GM23338 (cell line): ENCODE measurements at regions not wholly inside any gene's neighbourhood (a gene's known extent, or its start where the extent isn't known, plus 50 kb on each side); places are given as distances from the start of the nearest gene placed in this dataset.
A peak's percentile ranks its signal among the peaks of the same experiment; 100 is the strongest.

Experiments
- ATAC-seq: fragments of 200-7000 bp; cut with Tn5 transposase; 3 replicates; pipeline ENCODE4 v1.9.1; 2020
- DNase-seq: peaks from one replicate; pipeline ENCODE4 v3.0.0-alpha.2; 2015; ENCODE audit warnings: low spot score
- H2AFZ ChIP-seq: fragments of 200-600 bp; sonication (generic); 2 replicates; pipeline ENCODE4 v1.8.0; 2016; ENCODE audit warnings: antibody characterized with exemption, mild to moderate bottlenecking, moderate library complexity
- H3F3A ChIP-seq: fragments of 200-600 bp; sonication (generic); replicated peaks from 2 replicates; pipeline ENCODE4 v1.8.0; 2017; ENCODE audit warnings: antibody characterized with exemption, mixed run types, low read depth
- H3K27ac ChIP-seq: fragments of 200-600 bp; sonication (generic); 2 replicates; pipeline ENCODE4 v1.6.1; 2016; ENCODE audit warnings: low read depth
- H3K27me3 ChIP-seq: fragments of 200-600 bp; sonication (generic); 2 replicates; pipeline ENCODE4 v1.8.0; 2016; ENCODE audit warnings: mild to moderate bottlenecking, mixed run types, moderate library complexity; ENCODE audit not compliant: insufficient read depth
- H3K36me3 ChIP-seq: fragments of 200-600 bp; sonication (generic); 2 replicates; pipeline ENCODE4 v1.8.0; 2016; ENCODE audit warnings: mild to moderate bottlenecking; ENCODE audit not compliant: insufficient read depth
- H3K4me1 ChIP-seq: fragments of 200-600 bp; sonication (generic); 2 replicates; pipeline ENCODE4 v1.8.0; 2016; ENCODE audit warnings: mild to moderate bottlenecking, moderate library complexity; ENCODE audit not compliant: insufficient read depth
- H3K4me2 ChIP-seq: fragments of 200-600 bp; sonication (generic); 2 replicates; pipeline ENCODE4 v1.7.1; 2017; ENCODE audit warnings: mixed run types
- H3K4me3 ChIP-seq: fragments of 200-600 bp; sonication (generic); 2 replicates; pipeline ENCODE4 v1.6.1; 2016; ENCODE audit warnings: mixed run types
- H3K79me2 ChIP-seq: fragments of 200-600 bp; sonication (generic); replicated peaks from 2 replicates; pipeline ENCODE4 v1.8.0; 2017; ENCODE audit warnings: mild to moderate bottlenecking; ENCODE audit not compliant: insufficient read depth
- H3K9me2 ChIP-seq: fragments of 200-600 bp; sonication (generic); 2 replicates; pipeline ENCODE4 v1.8.0; 2017; ENCODE audit not compliant: insufficient read depth
- H4K20me1 ChIP-seq: fragments of 200-600 bp; sonication (generic); replicated peaks from 2 replicates; pipeline ENCODE4 v1.8.0; 2017; ENCODE audit warnings: mild to moderate bottlenecking; ENCODE audit not compliant: insufficient read depth
- H3K27ac Mint-ChIP-seq: 2 replicates; pipeline ENCODE4 v1.8.0; 2020; ENCODE audit warnings: inconsistent platforms, mild to moderate bottlenecking, moderate library complexity, mixed read lengths
- H3K27me3 Mint-ChIP-seq: 3 replicates; pipeline ENCODE4 v1.8.0; 2022; ENCODE audit warnings: low read depth, mild to moderate bottlenecking, moderate library complexity, mixed read lengths, inconsistent platforms; ENCODE audit not compliant: insufficient read depth, poor library complexity
- H3K36me3 Mint-ChIP-seq: 3 replicates; pipeline ENCODE4 v1.8.0; 2021; ENCODE audit warnings: low read depth, mild to moderate bottlenecking, inconsistent platforms, moderate library complexity, mixed read lengths
- H3K4me1 Mint-ChIP-seq: 3 replicates; pipeline ENCODE4 v1.8.0; 2020; ENCODE audit warnings: mild to moderate bottlenecking, inconsistent platforms, mixed read lengths
- H3K4me3 Mint-ChIP-seq: 3 replicates; pipeline ENCODE4 v1.8.0; 2021; ENCODE audit warnings: moderate library complexity, mild to moderate bottlenecking, inconsistent platforms, mixed read lengths
- H3K9me3 Mint-ChIP-seq: 3 replicates; pipeline ENCODE4 v1.8.0; 2020; ENCODE audit warnings: moderate library complexity, mild to moderate bottlenecking, inconsistent platforms, mixed read lengths
- EZH2phosphoT487 ChIP-seq: fragments of 200-600 bp; sonication (generic); IDR thresholded peaks from one replicate; pipeline ENCODE4 v1.8.1; 2018; ENCODE audit warnings: antibody characterized with exemption; ENCODE audit not compliant: unreplicated experiment
- JUNB ChIP-seq: IDR thresholded peaks from one replicate; pipeline ENCODE4 v1.6.1; 2016; ENCODE audit warnings: antibody characterized with exemption; ENCODE audit not compliant: unreplicated experiment
- POLR2AphosphoS5 ChIP-seq: IDR thresholded peaks from 2 replicates; pipeline ENCODE4 v1.6.1; 2016; ENCODE audit warnings: antibody characterized with exemption, low read depth
- STAT1 ChIP-seq: IDR thresholded peaks from one replicate; pipeline ENCODE4 v1.6.1; 2016; ENCODE audit warnings: antibody characterized with exemption; ENCODE audit not compliant: unreplicated experiment
- TF ChIP-seq, protein P1 (sequence below), 2 experiments: fragments of 200-600 bp in 1 of 2; sonication (generic) in 1 of 2; conservative IDR thresholded peaks; 2 replicates each; pipeline versions ENCODE4 v1.5.1 to v1.6.1; 2016 to 2017; ENCODE audit warnings: antibody characterized with exemption in 2 of 2, low read depth in 2 of 2, mild to moderate bottlenecking in 2 of 2, moderate library complexity in 1 of 2
- TF ChIP-seq, protein P2 (sequence below): IDR thresholded peaks from one replicate; pipeline ENCODE4 v1.6.1; 2018; ENCODE audit warnings: antibody characterized with exemption; ENCODE audit not compliant: unreplicated experiment

DNA sequence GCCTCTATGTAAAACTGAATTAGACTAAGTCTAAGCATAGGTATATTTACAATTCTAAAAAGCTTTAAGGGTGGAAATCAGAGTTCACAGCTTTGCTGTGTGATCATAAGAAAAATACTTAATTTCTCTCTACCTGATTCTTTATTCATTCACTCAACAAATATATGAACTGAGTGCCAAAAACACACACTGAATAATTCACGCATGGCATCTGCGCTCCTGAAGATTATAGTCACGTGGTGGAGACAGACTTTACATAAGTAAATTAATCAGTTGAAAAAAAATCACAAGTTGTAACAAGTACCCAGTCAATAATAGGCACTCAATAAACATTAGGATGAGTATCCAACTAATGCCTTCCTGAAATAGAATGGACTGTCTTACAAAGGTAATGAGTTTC, 351.6 kb downstream of the METTL4 start (continued):
- TF ChIP-seq, protein P1, sequence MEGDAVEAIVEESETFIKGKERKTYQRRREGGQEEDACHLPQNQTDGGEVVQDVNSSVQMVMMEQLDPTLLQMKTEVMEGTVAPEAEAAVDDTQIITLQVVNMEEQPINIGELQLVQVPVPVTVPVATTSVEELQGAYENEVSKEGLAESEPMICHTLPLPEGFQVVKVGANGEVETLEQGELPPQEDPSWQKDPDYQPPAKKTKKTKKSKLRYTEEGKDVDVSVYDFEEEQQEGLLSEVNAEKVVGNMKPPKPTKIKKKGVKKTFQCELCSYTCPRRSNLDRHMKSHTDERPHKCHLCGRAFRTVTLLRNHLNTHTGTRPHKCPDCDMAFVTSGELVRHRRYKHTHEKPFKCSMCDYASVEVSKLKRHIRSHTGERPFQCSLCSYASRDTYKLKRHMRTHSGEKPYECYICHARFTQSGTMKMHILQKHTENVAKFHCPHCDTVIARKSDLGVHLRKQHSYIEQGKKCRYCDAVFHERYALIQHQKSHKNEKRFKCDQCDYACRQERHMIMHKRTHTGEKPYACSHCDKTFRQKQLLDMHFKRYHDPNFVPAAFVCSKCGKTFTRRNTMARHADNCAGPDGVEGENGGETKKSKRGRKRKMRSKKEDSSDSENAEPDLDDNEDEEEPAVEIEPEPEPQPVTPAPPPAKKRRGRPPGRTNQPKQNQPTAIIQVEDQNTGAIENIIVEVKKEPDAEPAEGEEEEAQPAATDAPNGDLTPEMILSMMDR (conservative IDR thresholded peaks at IDR 0.05; ENCODE audit: low read depth in 2 of 2) = no peak

DNA sequence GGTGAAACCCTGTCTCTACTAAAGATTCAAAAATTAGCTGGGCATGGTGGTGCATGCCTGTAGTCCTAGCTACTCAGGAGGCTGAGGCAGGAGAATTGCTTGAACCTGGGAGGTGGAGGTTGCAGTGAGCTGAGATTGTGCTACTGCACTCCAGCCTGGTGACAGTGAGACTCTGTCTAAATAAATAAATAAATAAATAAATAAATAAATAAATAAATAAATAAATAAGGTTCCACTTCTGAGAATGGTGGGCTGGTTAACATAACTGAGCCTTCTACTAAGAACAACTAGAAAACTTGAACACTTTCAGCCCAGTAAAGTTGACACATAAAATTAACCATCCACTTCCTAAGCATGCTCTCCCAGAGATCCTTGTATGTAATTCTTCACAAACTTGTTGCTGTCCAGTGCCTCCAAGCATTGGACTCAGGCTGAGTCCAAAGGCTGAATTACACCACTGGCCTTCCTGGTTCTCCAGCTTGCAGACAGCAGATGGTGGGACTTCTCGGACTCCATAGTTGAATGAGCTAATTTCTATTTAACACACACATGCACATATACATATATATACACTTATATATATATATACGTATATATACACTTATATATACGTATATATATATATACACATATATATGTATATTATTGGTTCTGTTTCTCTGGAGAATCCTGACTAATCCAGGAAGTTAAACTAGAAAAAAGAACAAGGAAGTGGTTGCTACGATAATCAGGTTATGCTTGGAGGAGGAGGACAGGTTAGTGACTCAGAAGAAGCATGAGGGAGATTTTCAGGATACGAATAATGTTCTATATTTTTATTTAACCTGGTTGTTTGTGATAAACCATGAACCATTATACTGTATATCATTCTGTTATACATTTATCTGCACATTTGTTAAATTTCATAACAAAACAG, 348.8 kb downstream of the METTL4 start:
- H3K4me1 Mint-ChIP-seq = peaks cover 2% of the 10 kb centered on the region; the same call in 2 of the 3 replicates

DNA sequence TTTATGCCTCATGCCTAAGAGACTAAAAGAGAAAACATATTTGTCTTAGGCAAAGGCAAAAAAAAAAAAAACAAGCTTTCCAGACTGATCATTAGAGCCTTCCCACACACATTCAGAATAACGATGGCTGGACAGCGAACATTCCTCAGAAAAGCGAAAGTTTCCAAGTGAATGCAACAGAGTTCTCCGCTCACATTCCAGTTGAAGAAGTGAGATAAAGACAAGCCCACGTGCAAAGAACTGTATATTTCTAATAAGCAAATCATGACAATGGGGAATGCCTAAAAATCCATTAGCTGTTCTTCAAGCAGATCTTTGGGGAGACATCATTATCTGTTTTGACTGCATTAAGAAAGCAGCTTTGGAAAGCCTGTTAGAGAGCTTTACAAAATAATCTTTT, 347.9 kb downstream of the METTL4 start:
- ATAC-seq = no peak
- H3K9me3 Mint-ChIP-seq = no peaks in the 10 kb centered on the region
- peak; percentile 9 for DNase-seq
- no peaks in the 10 kb centered on the region for H3F3A ChIP-seq
- H3K79me2 ChIP-seq = no peaks in the 10 kb centered on the region
- H3K27me3 ChIP-seq = no peaks in the 10 kb centered on the region
- no peak overlapping the region; the same call in 1 of the 2 replicates for H2AFZ ChIP-seq
- H3K4me3 ChIP-seq = no peak overlapping the region
- H3K4me3 Mint-ChIP-seq = no peak overlapping the region
- no peak overlapping the region for H3K27ac ChIP-seq
- no peaks in the 10 kb centered on the region for H3K36me3 ChIP-seq
- H3K27me3 Mint-ChIP-seq = no peaks in the 10 kb centered on the region
- no peaks in the 10 kb centered on the region for H3K9me2 ChIP-seq
- no peak overlapping the region for H3K4me2 ChIP-seq
- H3K27ac Mint-ChIP-seq = no peak overlapping the region
- TF ChIP-seq, protein P2, sequence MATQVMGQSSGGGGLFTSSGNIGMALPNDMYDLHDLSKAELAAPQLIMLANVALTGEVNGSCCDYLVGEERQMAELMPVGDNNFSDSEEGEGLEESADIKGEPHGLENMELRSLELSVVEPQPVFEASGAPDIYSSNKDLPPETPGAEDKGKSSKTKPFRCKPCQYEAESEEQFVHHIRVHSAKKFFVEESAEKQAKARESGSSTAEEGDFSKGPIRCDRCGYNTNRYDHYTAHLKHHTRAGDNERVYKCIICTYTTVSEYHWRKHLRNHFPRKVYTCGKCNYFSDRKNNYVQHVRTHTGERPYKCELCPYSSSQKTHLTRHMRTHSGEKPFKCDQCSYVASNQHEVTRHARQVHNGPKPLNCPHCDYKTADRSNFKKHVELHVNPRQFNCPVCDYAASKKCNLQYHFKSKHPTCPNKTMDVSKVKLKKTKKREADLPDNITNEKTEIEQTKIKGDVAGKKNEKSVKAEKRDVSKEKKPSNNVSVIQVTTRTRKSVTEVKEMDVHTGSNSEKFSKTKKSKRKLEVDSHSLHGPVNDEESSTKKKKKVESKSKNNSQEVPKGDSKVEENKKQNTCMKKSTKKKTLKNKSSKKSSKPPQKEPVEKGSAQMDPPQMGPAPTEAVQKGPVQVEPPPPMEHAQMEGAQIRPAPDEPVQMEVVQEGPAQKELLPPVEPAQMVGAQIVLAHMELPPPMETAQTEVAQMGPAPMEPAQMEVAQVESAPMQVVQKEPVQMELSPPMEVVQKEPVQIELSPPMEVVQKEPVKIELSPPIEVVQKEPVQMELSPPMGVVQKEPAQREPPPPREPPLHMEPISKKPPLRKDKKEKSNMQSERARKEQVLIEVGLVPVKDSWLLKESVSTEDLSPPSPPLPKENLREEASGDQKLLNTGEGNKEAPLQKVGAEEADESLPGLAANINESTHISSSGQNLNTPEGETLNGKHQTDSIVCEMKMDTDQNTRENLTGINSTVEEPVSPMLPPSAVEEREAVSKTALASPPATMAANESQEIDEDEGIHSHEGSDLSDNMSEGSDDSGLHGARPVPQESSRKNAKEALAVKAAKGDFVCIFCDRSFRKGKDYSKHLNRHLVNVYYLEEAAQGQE = peak; percentile 13
- TF ChIP-seq POLR2AphosphoS5 = no peak
- H3K4me1 ChIP-seq = no peaks in the 10 kb centered on the region
- H3K4me1 Mint-ChIP-seq = peaks cover 2% of the 10 kb centered on the region; the same call in 2 of the 3 replicates
- H4K20me1 ChIP-seq = no peaks in the 10 kb centered on the region
- no peaks in the 10 kb centered on the region for H3K36me3 Mint-ChIP-seq

More for the DNA sequence above, 348.8 kb downstream of the METTL4 start:
- no peak overlapping the region for H2AFZ ChIP-seq
- DNase-seq (no peak), ATAC-seq (no peak)
- no peaks in the 10 kb centered on the region for H4K20me1 ChIP-seq
- no peaks in the 10 kb centered on the region for H3K36me3 ChIP-seq
- Mint-ChIP-seq H3K9me3 (no peaks in the 10 kb centered on the region), H3K4me3 (no peak overlapping the region), H3K27me3 (no peaks in the 10 kb centered on the region), H3K27ac (no peak overlapping the region), H3K36me3 (no peaks in the 10 kb centered on the region)
- H3K9me2 ChIP-seq = no peaks in the 10 kb centered on the region
- no peaks in the 10 kb centered on the region for H3K79me2 ChIP-seq
- no peak overlapping the region for H3K27ac ChIP-seq
- no peaks in the 10 kb centered on the region for H3K4me1 ChIP-seq
- H3K4me3 ChIP-seq = no peak overlapping the region
- H3K4me2 ChIP-seq = no peak overlapping the region
- no peaks in the 10 kb centered on the region for H3F3A ChIP-seq
- no peak for TF ChIP-seq STAT1
- no peak for TF ChIP-seq EZH2phosphoT487
- TF ChIP-seq, protein P2 = no peak
- no peak for TF ChIP-seq JUNB
- no peaks in the 10 kb centered on the region for H3K27me3 ChIP-seq
